Esophagus muscularis mucosa (tissue), 3 donors: ENCODE measurements at regions not wholly inside any gene's neighbourhood (a gene's known extent, or its start where the extent isn't known, plus 50 kb on each side); places are given as distances from the start of the nearest gene placed in this dataset.

Source experiments
- POLR2A ChIP-seq: fragments of 450-650 bp; IDR thresholded peaks from one replicate; pipeline ENCODE4 v1.6.1; 2017; ENCODE audit warnings: antibody characterized with exemption, moderate library complexity, mild to moderate bottlenecking, low read depth
- TF ChIP-seq, protein P1 (sequence below), 3 experiments: fragments of 200-600 bp in 2 of 3; fragments of 450-650 bp in 1 of 3; sonication (generic) in 2 of 3; IDR thresholded peaks; one replicate each; pipeline ENCODE4 v1.5.1; 2017 to 2019; ENCODE audit warnings: antibody characterized with exemption in 3 of 3, mild to moderate bottlenecking in 2 of 3, moderate library complexity in 1 of 3

DNA sequence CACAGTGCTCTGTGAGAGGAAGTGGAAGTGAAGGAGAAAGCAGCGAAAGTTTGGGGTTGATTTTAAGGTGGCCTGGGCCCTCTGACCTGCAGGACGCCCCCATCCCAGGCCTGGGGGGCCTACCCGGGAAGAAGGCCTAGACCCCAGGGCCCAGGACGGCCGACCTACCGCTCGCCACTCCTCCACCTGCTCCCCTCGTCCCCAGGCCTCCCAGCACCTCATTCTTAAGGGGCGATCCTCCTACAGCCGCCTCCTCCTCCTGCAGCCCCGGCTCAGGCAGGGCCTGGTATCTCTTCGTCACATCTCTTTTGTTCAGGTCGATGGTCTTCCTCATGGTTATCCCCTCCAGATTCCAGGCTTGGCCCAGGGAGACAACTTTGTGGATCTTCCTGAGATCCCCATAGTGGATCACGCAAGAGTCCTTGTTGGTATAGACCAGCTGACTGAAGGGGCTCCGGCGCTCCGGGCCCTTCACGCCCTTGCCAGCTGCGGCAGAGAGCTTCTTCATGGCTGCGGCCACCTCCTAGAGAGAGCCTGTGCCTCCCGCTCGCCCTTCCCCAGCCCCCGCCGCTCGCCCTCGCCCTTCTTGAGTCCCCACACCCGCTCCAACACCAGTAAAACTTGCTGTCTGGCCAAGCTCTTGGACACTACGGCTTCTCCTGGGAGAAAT lies 117.5 kb downstream of the OR13A1 start:
- TF ChIP-seq, protein P1, sequence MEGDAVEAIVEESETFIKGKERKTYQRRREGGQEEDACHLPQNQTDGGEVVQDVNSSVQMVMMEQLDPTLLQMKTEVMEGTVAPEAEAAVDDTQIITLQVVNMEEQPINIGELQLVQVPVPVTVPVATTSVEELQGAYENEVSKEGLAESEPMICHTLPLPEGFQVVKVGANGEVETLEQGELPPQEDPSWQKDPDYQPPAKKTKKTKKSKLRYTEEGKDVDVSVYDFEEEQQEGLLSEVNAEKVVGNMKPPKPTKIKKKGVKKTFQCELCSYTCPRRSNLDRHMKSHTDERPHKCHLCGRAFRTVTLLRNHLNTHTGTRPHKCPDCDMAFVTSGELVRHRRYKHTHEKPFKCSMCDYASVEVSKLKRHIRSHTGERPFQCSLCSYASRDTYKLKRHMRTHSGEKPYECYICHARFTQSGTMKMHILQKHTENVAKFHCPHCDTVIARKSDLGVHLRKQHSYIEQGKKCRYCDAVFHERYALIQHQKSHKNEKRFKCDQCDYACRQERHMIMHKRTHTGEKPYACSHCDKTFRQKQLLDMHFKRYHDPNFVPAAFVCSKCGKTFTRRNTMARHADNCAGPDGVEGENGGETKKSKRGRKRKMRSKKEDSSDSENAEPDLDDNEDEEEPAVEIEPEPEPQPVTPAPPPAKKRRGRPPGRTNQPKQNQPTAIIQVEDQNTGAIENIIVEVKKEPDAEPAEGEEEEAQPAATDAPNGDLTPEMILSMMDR (IDR thresholded peaks at IDR 0.05): no peak
- no peak for TF ChIP-seq POLR2A
